Aorta (tissue), 5 donors: ENCODE measurements at regions not wholly inside any gene's neighbourhood (a gene's known extent, or its start where the extent isn't known, plus 50 kb on each side); places are given as distances from the start of the nearest gene placed in this dataset.

Experiments used
- ATAC-seq: fragments of 200-7000 bp; cut with Tn5 transposase; one replicate; pipeline ENCODE4 v1.9.1; 2022; ENCODE audit warnings: moderate library complexity; ENCODE audit not compliant: low FRiP score
- DNase-seq, 2 donors: peaks; one replicate each; pipeline ENCODE4 v3.0.0-alpha.2; 2020
- H3K27ac ChIP-seq, 2 donors: one replicate each; pipeline ENCODE4 v1.5.1; 2013; ENCODE audit warnings: low read length in 2 of 2, mild to moderate bottlenecking in 2 of 2, moderate library complexity in 2 of 2, control low read depth in 1 of 2, inconsistent platforms in 1 of 2, low read depth in 1 of 2
- H3K27me3 ChIP-seq, 2 donors: one replicate each; pipeline ENCODE4 v1.6.1; 2013; ENCODE audit warnings: control low read depth in 1 of 2, low read length in 1 of 2, mild to moderate bottlenecking in 1 of 2, moderate library complexity in 1 of 2; ENCODE audit not compliant: insufficient read depth in 2 of 2, control insufficient read depth in 1 of 2
- H3K36me3 ChIP-seq, 2 donors: one replicate each; pipeline ENCODE4 v1.6.1; 2013; ENCODE audit warnings: control low read depth in 1 of 2, low read length in 1 of 2, mild to moderate bottlenecking in 1 of 2; ENCODE audit not compliant: insufficient read depth in 2 of 2, control insufficient read depth in 1 of 2
- H3K4me1 ChIP-seq, 2 donors: one replicate each; pipeline ENCODE4 v1.6.1; 2013; ENCODE audit warnings: low read length in 2 of 2, control low read depth in 1 of 2, mild to moderate bottlenecking in 1 of 2, moderate library complexity in 1 of 2; ENCODE audit not compliant: insufficient read depth in 2 of 2, control insufficient read depth in 1 of 2
- H3K4me3 ChIP-seq, 2 donors: one replicate each; pipeline ENCODE4 v1.5.1; 2013; ENCODE audit warnings: low read length in 2 of 2, control low read depth in 1 of 2, mild to moderate bottlenecking in 1 of 2
- H3K9me3 ChIP-seq: one replicate; pipeline ENCODE4 v1.6.1; 2013; ENCODE audit warnings: mild to moderate bottlenecking, low read length; ENCODE audit not compliant: control insufficient read depth
- WGBS, 2 donors: extraction: QIAGEN DNeasy Blood & Tissue Kit; methylation state at CpG; one replicate each; pipeline ENCODE4 v1.1.7; 2013; 5-methylcytosine and 5-hydroxymethylcytosine counted together
- intact Hi-C, 2 donors: fragments of 100-400 bp; cut with DNase I; formaldehyde crosslinking; loops; one replicate each; pipeline versions ENCODE4 v1.14.2 to v1.15.0; 2022
- donor health status: healthy with polysubstance abuse.
- donor health status: Bipolar disorder and iron deficiency.
- donor health status: DM: no; HTN: no; CAD: no.
- donor health status: DM: no; HTN: no; CAD: no.
- donor health status: DM: yes; HTN: yes; CAD: no.

GRCh38 chr18:22021701-22022100, 147.7 kb upstream of the GATA6 start:
- Histone ChIP-seq H3K27me3 (no peaks in the 10 kb centered on the region), H3K36me3 (no peaks in the 10 kb centered on the region), H3K9me3 (no peaks in the 10 kb centered on the region), H3K4me3 (no peak overlapping the region), H3K27ac (no peak overlapping the region), H3K4me1 (no peaks in the 10 kb centered on the region)
- 89 to 91% methylated on average over 7 of the region's 7 CpGs for WGBS, 2 donors
- ATAC-seq, result no peak
- intact Hi-C loops, result no loop called here
- DNase-seq, result no peak

DNA sequence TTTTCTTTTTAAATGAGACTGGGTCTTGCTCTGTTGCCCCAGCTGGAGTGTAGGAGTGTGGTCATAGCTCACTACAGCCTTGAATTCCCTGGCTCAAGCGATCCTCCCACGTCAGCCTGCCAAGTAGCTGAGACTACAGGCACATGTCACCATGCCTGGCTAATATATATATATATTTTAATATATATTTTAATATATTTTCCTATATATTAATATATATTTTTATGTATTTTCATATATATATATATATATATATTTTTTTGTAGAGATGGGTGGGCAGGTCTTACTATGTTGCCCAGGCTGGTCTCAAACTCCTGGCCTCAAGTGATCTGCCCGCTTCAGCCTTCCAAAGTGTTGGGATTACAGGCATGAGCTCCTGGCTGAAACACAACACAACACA, 144.5 kb upstream of the GATA6 start:
- ATAC-seq (no peak), DNase-seq (no peak)
- no peak overlapping the region for H3K4me3 ChIP-seq
- no peaks in the 10 kb centered on the region for H3K4me1 ChIP-seq
- no peaks in the 10 kb centered on the region for H3K27me3 ChIP-seq
- no peaks in the 10 kb centered on the region for H3K36me3 ChIP-seq
- no peak overlapping the region for H3K27ac ChIP-seq
- no peaks in the 10 kb centered on the region for H3K9me3 ChIP-seq
- intact Hi-C loops, result no loop called here
- 95 to 99% methylated on average over 3 of the region's 3 CpGs for WGBS, 2 donors

GRCh38 chr18:22026362-22026761, 143.0 kb upstream of the GATA6 start:
- H3K27me3 ChIP-seq, result no peaks in the 10 kb centered on the region
- no peaks in the 10 kb centered on the region for H3K4me1 ChIP-seq
- no peak for DNase-seq
- no peak overlapping the region for H3K27ac ChIP-seq
- 89 to 90% methylated on average over 9 of the region's 9 CpGs for WGBS, 2 donors
- intact Hi-C loops, result no loop called here
- no peaks in the 10 kb centered on the region for H3K9me3 ChIP-seq
- H3K36me3 ChIP-seq, result no peaks in the 10 kb centered on the region
- ATAC-seq, result no peak
- no peak overlapping the region for H3K4me3 ChIP-seq

DNA sequence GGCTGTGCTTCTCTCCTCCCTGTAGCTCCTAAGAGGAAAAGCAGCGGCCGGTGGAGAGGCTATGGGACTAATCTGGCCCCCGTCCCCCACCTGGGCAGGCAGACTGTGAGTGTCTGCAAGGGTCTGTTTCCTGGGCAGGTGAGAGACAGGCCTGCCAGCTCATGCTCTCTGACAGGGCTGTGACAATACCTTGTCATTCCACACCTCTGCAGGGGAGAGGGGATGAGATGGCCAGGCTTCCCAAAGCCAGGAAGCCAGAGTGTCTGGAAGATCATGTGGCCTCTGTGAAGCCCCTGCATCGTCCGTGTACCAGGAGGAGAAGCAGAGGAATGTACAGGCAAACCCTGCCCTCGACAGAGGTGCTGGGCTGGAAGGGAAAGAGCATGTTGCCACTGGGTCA, 142.5 kb upstream of the GATA6 start:
- no peak for DNase-seq
- no peaks in the 10 kb centered on the region for H3K4me1 ChIP-seq
- no peak overlapping the region for H3K4me3 ChIP-seq
- intact Hi-C loops, result no loop called here
- H3K27me3 ChIP-seq, result no peaks in the 10 kb centered on the region
- WGBS, 2 donors, result 88 to 91% methylated on average over 6 of the region's 6 CpGs
- H3K9me3 ChIP-seq, result no peaks in the 10 kb centered on the region
- no peak for ATAC-seq
- no peak overlapping the region for H3K27ac ChIP-seq
- H3K36me3 ChIP-seq, result no peaks in the 10 kb centered on the region

GRCh38 chr18:22031611-22032010, 137.8 kb upstream of the GATA6 start:
- Histone ChIP-seq H3K4me3 (no peak overlapping the region), H3K36me3 (no peaks in the 10 kb centered on the region), H3K4me1 (no peaks in the 10 kb centered on the region), H3K27me3 (no peaks in the 10 kb centered on the region), H3K9me3 (no peaks in the 10 kb centered on the region), H3K27ac (no peak overlapping the region)
- ATAC-seq, result no peak
- intact Hi-C loops, result no loop called here
- WGBS, 2 donors, result 88 to 91% methylated on average over 6 of the region's 6 CpGs
- DNase-seq, result no peak

DNA sequence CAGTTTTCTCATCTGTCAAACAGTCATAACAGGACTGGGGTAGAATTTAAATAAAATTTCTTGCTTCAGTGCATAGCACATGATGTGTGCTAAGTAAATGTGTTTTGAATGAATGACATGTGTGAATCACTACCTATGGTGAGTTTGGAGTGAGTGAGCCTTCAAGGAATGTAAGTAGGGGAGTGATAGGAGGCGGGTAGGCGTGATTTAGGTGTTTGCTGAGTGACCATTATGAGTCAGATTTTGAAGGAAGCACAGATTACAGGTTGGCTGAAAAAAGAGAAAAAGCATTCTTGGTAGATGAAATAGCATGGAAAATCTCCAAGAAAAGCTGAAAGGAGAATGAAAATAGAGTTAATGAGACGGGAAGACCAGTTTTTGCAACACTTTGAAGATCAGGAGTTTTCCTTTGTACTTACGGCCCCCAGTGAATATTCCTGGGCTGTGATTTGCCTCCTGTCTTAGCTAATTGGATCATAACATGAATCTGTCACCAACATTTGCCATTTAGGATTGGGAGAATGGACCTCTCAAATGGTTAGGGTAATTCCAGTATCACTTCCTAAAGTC, 136.9 kb upstream of the GATA6 start:
- Histone ChIP-seq H3K27ac (no peak overlapping the region), H3K4me1 (no peaks in the 10 kb centered on the region), H3K27me3 (no peaks in the 10 kb centered on the region), H3K36me3 (no peaks in the 10 kb centered on the region), H3K9me3 (no peaks in the 10 kb centered on the region), H3K4me3 (no peak overlapping the region)
- 7 to 10% methylated on average over 4 of the region's 4 CpGs for WGBS, 2 donors
- ATAC-seq (no peak), DNase-seq (no peak)
- intact Hi-C loops, result no loop called here

DNA sequence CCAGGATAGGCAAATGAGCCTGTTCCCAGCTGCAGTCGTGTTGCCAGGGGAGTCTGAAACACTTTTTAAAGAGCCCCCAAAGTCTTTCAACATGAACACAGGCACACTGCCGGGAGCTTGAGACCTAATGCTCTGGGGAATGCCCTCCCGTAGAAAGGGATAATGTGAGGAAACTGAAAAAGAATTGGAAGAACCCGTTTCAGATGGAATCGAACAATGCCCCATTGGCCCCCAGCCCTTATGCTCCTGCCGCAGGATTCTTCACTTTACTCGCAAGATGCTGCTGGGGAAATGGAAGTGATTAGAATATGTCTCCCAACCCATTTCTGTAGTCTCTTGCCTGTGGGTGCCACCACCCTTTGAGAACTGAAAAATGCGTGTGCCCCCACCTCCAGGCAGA, 136.3 kb upstream of the GATA6 start:
- H3K4me3 ChIP-seq, result no peak overlapping the region
- no peak overlapping the region for H3K27ac ChIP-seq
- no peaks in the 10 kb centered on the region for H3K36me3 ChIP-seq
- intact Hi-C loops, result no loop called here
- DNase-seq, result no peak
- H3K9me3 ChIP-seq, result no peaks in the 10 kb centered on the region
- WGBS, 2 donors, result 74 to 78% methylated on average over 8 of the region's 8 CpGs
- H3K27me3 ChIP-seq, result no peaks in the 10 kb centered on the region
- no peak for ATAC-seq
- no peaks in the 10 kb centered on the region for H3K4me1 ChIP-seq

- intact Hi-C loops, result no loop called here
- WGBS, 2 donors, result 43 to 60% methylated on average over 6 of the region's 6 CpGs
- Histone ChIP-seq H3K27me3 (no peaks in the 10 kb centered on the region), H3K36me3 (no peaks in the 10 kb centered on the region), H3K9me3 (no peaks in the 10 kb centered on the region), H3K4me3 (no peak overlapping the region), H3K4me1 (no peaks in the 10 kb centered on the region), H3K27ac (no peak overlapping the region)
- ATAC-seq (no peak), DNase-seq (no peak)
These were observed 135.1 kb upstream of the GATA6 start for GRCh38 chr18:22034276-22034675.

GRCh38 chr18:22040533-22040932, 128.9 kb upstream of the GATA6 start:
- Histone ChIP-seq H3K4me1 (no peaks in the 10 kb centered on the region), H3K27me3 (no peaks in the 10 kb centered on the region), H3K9me3 (no peaks in the 10 kb centered on the region), H3K27ac (no peak overlapping the region), H3K4me3 (no peak overlapping the region), H3K36me3 (no peaks in the 10 kb centered on the region)
- no peak for DNase-seq
- intact Hi-C loops, result no loop called here
- 91 to 96% methylated on average over 4 of the region's 4 CpGs for WGBS, 2 donors
- ATAC-seq, result no peak
